ENCODE measurements at regions not wholly inside any gene's neighbourhood (a gene's known extent, or its start where the extent isn't known, plus 50 kb on each side); places are given as distances from the start of the nearest gene placed in this dataset.

DNA sequence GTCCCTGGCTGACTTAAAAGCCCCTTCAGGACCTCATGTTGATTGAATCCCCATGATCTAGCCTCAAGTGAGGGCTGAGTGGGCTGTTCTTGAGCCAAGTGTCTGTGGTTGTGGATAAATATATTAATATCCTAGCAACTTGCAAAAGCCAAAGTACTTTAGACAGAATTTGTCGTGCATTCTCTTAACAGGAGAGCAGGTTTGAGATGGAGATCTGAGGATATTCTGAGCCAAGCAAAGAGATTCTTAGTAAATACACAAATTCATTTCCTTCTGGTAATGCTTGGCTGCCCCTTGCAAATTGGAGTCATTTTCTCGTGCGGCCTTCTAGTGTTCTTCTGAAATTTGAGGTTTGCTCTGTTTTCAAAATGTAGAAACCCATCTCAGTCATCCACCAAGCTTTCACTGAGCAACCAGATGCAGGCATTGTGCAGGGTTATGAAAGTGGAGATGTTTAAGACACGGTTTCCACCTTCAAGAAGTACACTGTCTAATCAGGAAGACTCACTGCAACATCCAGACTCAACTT is 242.1 kb upstream of the JUN start:
- Histone ChIP-seq H2AFZ (ENCODE audit: low read length) (no peak overlapping the region), H3K9ac (replicated peaks in 1 of 4; ENCODE audit: extremely low read depth in 1 of 4, low read depth in 3 of 4, low read length in 3 of 4) (no peak overlapping the region), H3K4me2 (ENCODE audit: insufficient read depth in 1 of 2, low read depth in 2 of 2, low read length in 2 of 2) (no peak overlapping the region)
- TF ChIP-seq CEBPB (IDR thresholded peaks at IDR 0.05; ENCODE audit: low read depth, low read length) (no peak), RAD21 (IDR thresholded peaks at IDR 0.05 in 1 of 2, conservative IDR thresholded peaks at IDR 0.05 in 1 of 2; ENCODE audit: low read depth in 2 of 2, low read length in 2 of 2) (no peak), SP1 (IDR thresholded peaks at IDR 0.05; ENCODE audit: low read depth, low read length) (no peak), CHD2 (IDR thresholded peaks at IDR 0.05; ENCODE audit: low read length) (no peak), SP4 (IDR thresholded peaks at IDR 0.05; ENCODE audit: low read length) (no peak), RBBP5 (IDR thresholded peaks at IDR 0.05; ENCODE audit: borderline replicate concordance, low read depth, low read length) (no peak), POLR2A (IDR thresholded peaks at IDR 0.05; ENCODE audit: control extremely low read depth in 1 of 2, low read depth in 2 of 2, low read length in 2 of 2) (no peak), JUN (IDR thresholded peaks at IDR 0.05; ENCODE audit: low read depth, low read length) (no peak), SIX5 (IDR thresholded peaks at IDR 0.05; ENCODE audit: low read depth, low read length) (no peak), SUZ12 (IDR thresholded peaks at IDR 0.05; ENCODE audit: low read length) (no peak), TAF7 (optimal IDR thresholded peaks at IDR 0.05; ENCODE audit: borderline replicate concordance, low read depth, low read length) (no peak), SAP30 (IDR thresholded peaks at IDR 0.05; ENCODE audit: insufficient read depth, insufficient replicate concordance, low read length) (no peak), NANOG (IDR thresholded peaks at IDR 0.05; ENCODE audit: insufficient read depth, low read depth, low read length, poor library complexity, severe bottlenecking) (no peak), CTBP2 (IDR thresholded peaks at IDR 0.05; ENCODE audit: borderline replicate concordance, insufficient read depth, insufficient read length, low read length) (no peak), POLR2AphosphoS5 (IDR thresholded peaks at IDR 0.05; ENCODE audit: low read depth, low read length) (no peak), TCF12 (IDR thresholded peaks at IDR 0.05; ENCODE audit: low read depth, low read length) (no peak)

More for the DNA sequence above, 242.1 kb upstream of the JUN start:
- WGBS, 2 experiments (ENCODE audit: extremely low coverage in 1 of 2, insufficient coverage in 1 of 2, insufficient read length in 1 of 2, insufficient replicate concordance in 2 of 2, low coverage in 1 of 2, low lambda C conversion rate in 2 of 2, missing lambda C conversion rate in 1 of 2) = 87% methylated on average over 4 of the region's 4 CpGs; no CpG with 5 or more reads in 1 of the 2 experiments
- no peak overlapping the region for H4K5ac ChIP-seq (ENCODE audit: insufficient read length, low read depth, low read length)
- H2BK15ac ChIP-seq (ENCODE audit: low read length) = no peak overlapping the region
- H3K56ac ChIP-seq (replicated peaks; ENCODE audit: insufficient read length, low read depth, low read length) = no peak overlapping the region
- H4K91ac ChIP-seq (replicated peaks; ENCODE audit: insufficient read length, low read length) = no peak overlapping the region
- H3K9me3 ChIP-seq (ENCODE audit: insufficient read depth in 2 of 2, low read depth in 1 of 2, low read length in 1 of 2) = no peaks in the 10 kb centered on the region
- no peak overlapping the region for H2BK120ac ChIP-seq (replicated peaks; ENCODE audit: low read depth, low read length)
- H3K23ac ChIP-seq (ENCODE audit: insufficient read length) = no peak overlapping the region
- H3K18ac ChIP-seq (ENCODE audit: extremely low read depth, low read length) = no peak overlapping the region; the same call in 1 of the 2 replicates
- no peak overlapping the region for H2BK20ac ChIP-seq (ENCODE audit: low read length)
- H3K4ac ChIP-seq (replicated peaks; ENCODE audit: insufficient read length, low read depth, low read length) = no peak overlapping the region
- no peak overlapping the region for H2AK5ac ChIP-seq (ENCODE audit: low read depth, low read length)
- no peak for FAIRE-seq
- CTCF ChIA-PET (ENCODE audit: partially characterized antibody) = interaction anchor here (3.2 kb wide), 1 partner anchor 10 kb away, joined by 9 read pairs; no protein-coding TSS in a partner anchor
- POLR2A ChIA-PET (ENCODE audit: partially characterized antibody) = no interaction called here
- no peaks in the 10 kb centered on the region for H3K4me1 ChIP-seq (replicated peaks in 1 of 4; ENCODE audit: control insufficient read depth in 3 of 4, insufficient read depth in 4 of 4, low read length in 3 of 4)
- H3K36me3 ChIP-seq (ENCODE audit: control insufficient read depth in 2 of 4, insufficient read depth in 4 of 4, low read length in 3 of 4) = no peaks in the 10 kb centered on the region
- no peak overlapping the region for H4K8ac ChIP-seq (ENCODE audit: extremely low read depth, insufficient read depth, low read length)
- DNase-seq (ENCODE audit: low read depth in 1 of 2, low spot score in 2 of 2) = no peak
- H3K27me3 ChIP-seq (replicated peaks in 1 of 4; ENCODE audit: control insufficient read depth in 3 of 4, extremely low read depth in 1 of 4, insufficient read depth in 3 of 4, low read length in 3 of 4) = no peaks in the 10 kb centered on the region
- H3K14ac ChIP-seq (ENCODE audit: insufficient read length) = no peak overlapping the region
- H4K20me1 ChIP-seq (replicated peaks in 1 of 2; ENCODE audit: control insufficient read depth in 1 of 2, insufficient read depth in 2 of 2, low read length in 2 of 2) = no peaks in the 10 kb centered on the region
- H2BK12ac ChIP-seq (ENCODE audit: low read depth, low read length) = no peak overlapping the region
- no peaks in the 10 kb centered on the region for H3K79me2 ChIP-seq (ENCODE audit: control insufficient read depth in 1 of 2, insufficient read depth in 2 of 2, low read length in 2 of 2)
- H2BK5ac ChIP-seq (ENCODE audit: low read depth, low read length) = no peak overlapping the region
- no peaks in the 10 kb centered on the region for H3K23me2 ChIP-seq (ENCODE audit: low read depth, low read length)
- H3K79me1 ChIP-seq (ENCODE audit: low read depth, low read length) = no peaks in the 10 kb centered on the region
- H3K27ac ChIP-seq (ENCODE audit: low read depth, low read length) = no peak overlapping the region
- no peak overlapping the region for H3K4me3 ChIP-seq (ENCODE audit: extremely low read depth in 1 of 4, insufficient read depth in 2 of 4, low read depth in 3 of 4, low read length in 4 of 4)

Data from H1 (cell line).